ENCODE measurements at regions not wholly inside any gene's neighbourhood (a gene's known extent, or its start where the extent isn't known, plus 50 kb on each side); places are given as distances from the start of the nearest gene placed in this dataset.

GRCh38 chr1:23620605-23621004, 61.3 kb upstream of the ID3 start:
- TF ChIP-seq EP300 (IDR thresholded peaks at IDR 0.05) (no peak), POLR2A (IDR thresholded peaks at IDR 0.05) (no peak), POLR2AphosphoS5 (IDR thresholded peaks at IDR 0.05) (no peak)
- TF ChIP-seq, protein P1, sequence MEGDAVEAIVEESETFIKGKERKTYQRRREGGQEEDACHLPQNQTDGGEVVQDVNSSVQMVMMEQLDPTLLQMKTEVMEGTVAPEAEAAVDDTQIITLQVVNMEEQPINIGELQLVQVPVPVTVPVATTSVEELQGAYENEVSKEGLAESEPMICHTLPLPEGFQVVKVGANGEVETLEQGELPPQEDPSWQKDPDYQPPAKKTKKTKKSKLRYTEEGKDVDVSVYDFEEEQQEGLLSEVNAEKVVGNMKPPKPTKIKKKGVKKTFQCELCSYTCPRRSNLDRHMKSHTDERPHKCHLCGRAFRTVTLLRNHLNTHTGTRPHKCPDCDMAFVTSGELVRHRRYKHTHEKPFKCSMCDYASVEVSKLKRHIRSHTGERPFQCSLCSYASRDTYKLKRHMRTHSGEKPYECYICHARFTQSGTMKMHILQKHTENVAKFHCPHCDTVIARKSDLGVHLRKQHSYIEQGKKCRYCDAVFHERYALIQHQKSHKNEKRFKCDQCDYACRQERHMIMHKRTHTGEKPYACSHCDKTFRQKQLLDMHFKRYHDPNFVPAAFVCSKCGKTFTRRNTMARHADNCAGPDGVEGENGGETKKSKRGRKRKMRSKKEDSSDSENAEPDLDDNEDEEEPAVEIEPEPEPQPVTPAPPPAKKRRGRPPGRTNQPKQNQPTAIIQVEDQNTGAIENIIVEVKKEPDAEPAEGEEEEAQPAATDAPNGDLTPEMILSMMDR (IDR thresholded peaks at IDR 0.05) = no peak
- Histone ChIP-seq H3K27me3 (peaks cover 0 to 31% (median 7%) of the 10 kb centered on the region in 3 donors), H3K27ac (no peak overlapping the region), H3K36me3 (no peaks in the 10 kb centered on the region), H3K4me3 (no peak overlapping the region), H3K4me1 (peaks cover 0 to 8% (median 6%) of the 10 kb centered on the region in 4 donors), H3K9me3 (no peaks in the 10 kb centered on the region)
- intact Hi-C loops (cut with DNase I) = no loop called here
- 81 to 97% methylated on average over 5 of the region's 5 CpGs for WGBS, 2 donors
- no peak for DNase-seq

DNA sequence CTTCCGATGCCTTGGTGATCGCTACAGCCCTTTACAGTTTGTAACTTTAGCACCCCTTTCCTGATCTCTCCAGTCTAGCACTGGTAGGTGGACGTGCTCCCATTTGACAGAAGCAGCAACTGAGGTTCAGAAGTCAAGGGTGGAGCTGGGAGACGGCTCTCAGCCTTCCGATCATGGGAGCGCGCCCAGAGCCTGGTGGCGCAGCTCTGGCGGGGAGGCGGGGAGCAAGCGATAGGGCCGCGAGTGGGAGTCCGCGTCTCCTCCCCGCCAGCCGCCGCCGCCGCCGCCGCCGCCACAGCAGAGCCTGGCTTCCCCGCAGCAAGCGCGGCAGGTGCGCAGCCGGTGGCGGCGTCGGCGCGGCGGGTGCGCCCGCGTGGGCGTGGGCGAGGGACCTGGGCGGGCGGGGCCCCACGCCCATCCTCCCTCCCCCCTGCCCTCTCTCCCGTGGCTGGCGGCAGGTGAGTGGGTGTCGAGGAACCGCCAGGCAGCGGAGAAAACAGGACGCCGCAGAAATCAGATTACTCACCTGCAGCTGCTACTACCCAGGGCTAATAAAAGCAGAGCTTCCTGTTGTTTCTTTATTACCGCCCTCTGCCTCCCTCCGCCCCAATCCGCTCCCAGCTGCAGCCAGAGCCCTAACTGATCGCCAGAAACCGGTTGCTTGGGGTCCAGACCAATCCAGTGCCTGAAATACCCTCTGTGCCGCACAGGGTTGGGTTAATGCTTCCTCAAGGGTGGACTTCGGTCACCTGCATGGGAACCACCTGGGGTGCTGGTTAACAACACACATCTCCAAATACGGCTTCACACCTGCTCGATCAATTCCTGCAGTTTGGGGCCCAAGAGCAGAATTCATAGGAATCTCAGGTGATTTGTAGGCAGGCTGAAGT, 60.2 kb upstream of the ID3 start:
- peaks cover 0 to 8% (median 6%) of the 10 kb centered on the region in 4 donors for H3K4me1 ChIP-seq

GRCh38 chr1:23618586-23619083, 59.3 kb upstream of the ID3 start:
- TF ChIP-seq POLR2AphosphoS5 (IDR thresholded peaks at IDR 0.05) (no peak), POLR2A (IDR thresholded peaks at IDR 0.05) (no peak), EP300 (IDR thresholded peaks at IDR 0.05) (no peak)
- TF ChIP-seq, protein P1 (IDR thresholded peaks at IDR 0.05) = no peak
- H3K27me3 ChIP-seq = peaks cover 0 to 31% (median 7%) of the 10 kb centered on the region in 3 donors
- no peak overlapping the region for H3K27ac ChIP-seq
- 81 to 85% methylated on average over 7 of the region's 7 CpGs for WGBS, 2 donors
- no peaks in the 10 kb centered on the region for H3K9me3 ChIP-seq
- no peak for DNase-seq
- peaks cover 0 to 8% (median 6%) of the 10 kb centered on the region in 4 donors for H3K4me1 ChIP-seq
- H3K36me3 ChIP-seq = no peaks in the 10 kb centered on the region
- intact Hi-C loops (cut with DNase I) = no loop called here
- H3K4me3 ChIP-seq = no peak overlapping the region

More for the DNA sequence above, 60.2 kb upstream of the ID3 start:
- no peaks in the 10 kb centered on the region for H3K36me3 ChIP-seq
- TF ChIP-seq EP300 (IDR thresholded peaks at IDR 0.05) (no peak), POLR2AphosphoS5 (IDR thresholded peaks at IDR 0.05) (no peak), POLR2A (IDR thresholded peaks at IDR 0.05) (no peak)
- TF ChIP-seq, protein P1 (IDR thresholded peaks at IDR 0.05) = no peak
- peak overlapping the region in 3 of 4 donors; percentile 21 to 32 (median 28) for H3K4me3 ChIP-seq
- intact Hi-C loops (cut with DNase I) = no loop called here
- H3K27ac ChIP-seq = no peak overlapping the region
- H3K27me3 ChIP-seq = peaks cover 0 to 31% (median 7%) of the 10 kb centered on the region in 3 donors
- 2 to 4% methylated on average over 58 of the region's 58 CpGs for WGBS, 2 donors
- DNase-seq = no peak
- no peaks in the 10 kb centered on the region for H3K9me3 ChIP-seq

GRCh38 chr1:23617084-23617521, 57.8 kb upstream of the ID3 start:
- intact Hi-C loops (cut with DNase I) = no loop called here
- H3K4me1 ChIP-seq = peaks cover 0 to 8% (median 6%) of the 10 kb centered on the region in 4 donors
- H3K9me3 ChIP-seq = no peaks in the 10 kb centered on the region
- no peak for DNase-seq
- WGBS, 2 donors = 68 to 72% methylated on average over 8 of the region's 8 CpGs
- no peak overlapping the region for H3K4me3 ChIP-seq
- no peaks in the 10 kb centered on the region for H3K36me3 ChIP-seq
- TF ChIP-seq, protein P1 (IDR thresholded peaks at IDR 0.05) = no peak
- no peak for TF ChIP-seq EP300 (IDR thresholded peaks at IDR 0.05)
- TF ChIP-seq POLR2A (IDR thresholded peaks at IDR 0.05) = no peak
- TF ChIP-seq POLR2AphosphoS5 (IDR thresholded peaks at IDR 0.05) = no peak
- peaks cover 0 to 31% (median 7%) of the 10 kb centered on the region in 3 donors for H3K27me3 ChIP-seq
- no peak overlapping the region for H3K27ac ChIP-seq

Data from sigmoid colon (tissue), 6 donors.